Glomerular visceral epithelial cell (primary cell): ENCODE measurements at regions not wholly inside any gene's neighbourhood (a gene's known extent, or its start where the extent isn't known, plus 50 kb on each side); places are given as distances from the start of the nearest gene placed in this dataset.
"Not testable (repeated sequence)": the region's sequence is repeated elsewhere in the genome, so short reads cannot be mapped to it uniquely, and the experiment has no call there.

Experiments used
- DNase-seq: peaks from one replicate; pipeline ENCODE4 v3.0.0-alpha.2; 2016; ENCODE audit errors: extremely low spot score

DNA sequence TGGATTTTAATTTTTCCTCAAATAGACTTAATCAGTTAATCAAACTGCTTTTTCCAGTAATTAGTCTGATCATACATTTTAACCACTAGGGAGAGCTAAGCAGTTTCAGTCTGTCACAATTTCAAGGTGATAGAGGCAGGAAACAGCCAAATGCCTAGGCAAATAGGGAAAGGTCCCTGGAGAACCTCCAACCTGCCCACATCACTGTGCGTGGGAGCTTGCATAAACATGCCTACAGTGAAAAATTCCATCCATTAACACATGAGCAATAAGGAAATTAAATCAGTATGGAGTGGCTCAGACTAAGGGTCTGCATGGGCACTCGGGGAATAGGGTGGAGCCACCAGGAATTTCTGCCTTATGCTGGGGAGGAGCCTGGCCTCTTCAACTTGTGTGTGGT, 74.6 kb downstream of the AASDHPPT start:
- no peak for DNase-seq

DNA sequence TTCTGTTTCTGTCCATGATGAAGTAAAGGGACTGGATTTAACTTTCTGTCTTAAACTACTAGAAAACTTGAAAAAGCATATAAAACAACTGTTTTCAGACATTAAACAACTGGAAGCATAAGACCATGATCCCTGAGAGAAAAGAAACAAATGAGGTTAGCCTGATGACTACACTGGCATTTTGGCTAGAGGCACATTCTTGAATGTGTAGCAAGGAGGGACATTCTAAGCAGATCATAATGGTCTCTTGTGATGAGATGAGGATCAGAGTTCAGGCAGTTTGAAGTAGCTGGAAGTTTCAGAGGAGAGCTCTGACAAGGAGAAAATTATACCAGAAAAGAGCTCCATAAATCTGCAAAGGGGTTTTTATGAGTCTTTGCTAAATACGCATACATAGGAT, 75.4 kb downstream of the AASDHPPT start:
- DNase-seq: no peak

DNA sequence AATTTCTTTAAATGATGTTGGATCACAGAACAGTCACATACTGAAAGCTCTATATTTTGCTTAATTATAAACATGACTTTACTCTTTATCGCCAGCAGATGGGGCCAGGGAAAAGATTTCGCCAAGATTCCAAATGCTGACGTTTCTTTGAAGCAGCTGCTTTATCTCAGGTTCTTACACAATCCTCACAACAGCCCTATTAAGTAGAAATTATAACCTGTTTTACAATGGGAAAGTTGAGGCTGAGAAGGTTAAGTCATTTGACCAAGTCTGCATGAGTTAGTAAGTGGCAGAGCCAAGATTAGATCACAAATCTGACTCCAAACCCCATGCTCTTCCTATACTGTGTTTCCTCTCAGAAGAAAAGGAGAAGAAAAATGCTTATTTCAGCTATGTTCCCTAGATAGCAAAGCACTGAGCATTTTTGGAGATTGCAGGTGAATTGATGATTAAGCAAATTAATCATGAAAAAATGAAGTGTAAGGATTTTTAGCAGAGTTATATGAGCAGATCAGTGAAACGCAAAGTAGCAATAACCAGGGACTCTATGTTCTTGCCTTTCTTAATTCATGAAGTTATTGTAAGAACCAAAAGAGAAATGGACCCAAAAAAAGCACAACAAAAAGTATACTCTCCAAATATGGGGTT, 79.0 kb downstream of the AASDHPPT start:
- DNase-seq: peak; percentile 46

DNA sequence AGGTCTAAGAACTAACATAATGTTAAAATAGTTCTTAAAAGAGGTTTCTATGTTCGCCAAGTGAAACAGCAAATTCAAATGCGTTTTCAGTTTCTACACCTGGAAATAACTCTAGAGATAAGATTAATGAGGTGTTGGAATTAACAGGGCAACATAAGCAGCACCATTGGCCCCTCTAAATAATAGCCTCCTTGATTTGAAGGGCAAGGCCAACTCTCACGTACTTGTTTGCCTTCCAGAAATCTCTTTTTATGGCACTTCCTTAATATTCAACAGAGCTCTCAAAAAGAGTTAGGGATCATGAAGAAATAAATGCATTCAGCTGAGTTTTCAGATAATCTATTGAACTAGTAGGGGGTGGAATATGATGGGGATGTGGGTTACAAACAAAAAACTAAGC, 80.9 kb downstream of the AASDHPPT start:
- no peak for DNase-seq

DNA sequence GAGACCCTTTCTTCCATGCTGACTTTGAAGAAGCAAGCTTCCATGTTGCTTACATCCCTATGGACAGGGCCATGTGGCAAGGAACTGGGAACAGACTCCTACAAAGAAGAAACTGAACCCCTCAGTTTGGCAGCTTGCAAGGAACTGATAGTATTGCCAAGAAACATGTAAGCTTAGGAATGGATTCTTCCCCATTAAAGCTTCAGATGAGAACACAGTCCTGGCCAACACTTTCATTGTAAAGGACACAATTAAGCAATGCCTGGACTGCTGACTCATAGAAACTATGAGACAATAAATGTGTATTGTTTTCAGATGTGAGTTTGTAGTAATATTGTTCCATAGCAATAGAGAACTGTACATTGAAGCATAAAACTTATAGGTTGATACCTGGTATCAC, 82.4 kb downstream of the AASDHPPT start:
- no peak for DNase-seq

DNA sequence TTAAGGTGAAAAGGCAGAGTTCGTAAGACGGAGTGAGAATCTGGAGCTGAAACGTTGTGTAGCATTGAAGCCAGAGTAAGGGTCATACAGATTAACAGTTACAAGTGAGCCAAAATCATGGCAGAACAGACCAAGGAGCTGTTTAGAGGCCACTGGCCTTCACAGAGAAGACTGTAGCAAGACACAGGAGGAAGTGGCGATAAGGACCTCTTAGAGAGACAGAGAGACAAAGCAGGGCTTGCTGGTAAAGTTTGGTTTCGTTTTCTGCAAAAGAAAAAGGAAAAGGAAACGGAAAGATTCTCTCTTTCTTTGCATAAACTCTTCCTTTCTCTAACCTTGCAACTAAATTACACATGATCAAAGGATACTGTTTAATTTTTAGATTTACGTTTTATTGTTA, 83.0 kb downstream of the AASDHPPT start:
- DNase-seq: no peak

DNA sequence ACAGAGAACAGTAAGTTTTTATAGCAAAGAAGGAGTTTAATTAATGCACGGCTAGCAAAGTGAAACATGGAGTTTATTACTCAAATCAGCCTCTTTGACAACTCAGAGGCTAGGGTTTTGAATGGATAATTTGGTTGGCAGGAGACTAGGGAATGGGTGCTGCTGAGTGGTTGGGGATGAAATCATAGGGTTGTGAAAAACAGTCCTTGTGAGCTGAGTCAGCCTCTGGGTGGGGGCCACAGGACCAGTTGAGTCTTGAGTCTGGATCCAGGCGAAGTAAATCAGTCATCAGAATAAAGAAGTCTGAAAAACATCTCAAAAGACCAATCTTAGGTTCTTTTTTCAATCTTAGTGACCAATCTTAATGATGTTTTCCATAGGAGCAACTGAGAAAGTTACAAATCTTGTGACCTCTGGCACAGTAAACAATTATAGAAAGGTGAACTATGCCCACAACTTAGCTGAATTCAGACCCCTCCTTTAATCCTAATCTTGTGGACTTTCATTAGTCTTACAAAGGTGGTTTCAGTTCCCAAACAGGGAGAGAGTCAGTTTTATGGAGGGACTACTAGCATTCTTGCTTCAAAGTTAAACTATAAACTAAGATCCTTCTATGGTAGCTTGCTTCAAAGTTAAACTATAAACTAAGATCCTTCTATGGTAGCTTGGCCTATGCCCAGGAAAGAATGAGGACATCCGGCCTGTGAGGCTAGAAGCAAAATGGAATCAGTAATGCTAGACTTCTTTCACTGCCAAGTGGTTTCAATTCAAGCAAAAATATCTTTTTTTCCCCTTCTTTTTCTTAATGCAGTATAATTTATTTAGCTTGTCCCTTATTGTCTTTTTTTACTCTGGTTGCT, 84.5 kb downstream of the AASDHPPT start:
- DNase-seq: no peak

DNA sequence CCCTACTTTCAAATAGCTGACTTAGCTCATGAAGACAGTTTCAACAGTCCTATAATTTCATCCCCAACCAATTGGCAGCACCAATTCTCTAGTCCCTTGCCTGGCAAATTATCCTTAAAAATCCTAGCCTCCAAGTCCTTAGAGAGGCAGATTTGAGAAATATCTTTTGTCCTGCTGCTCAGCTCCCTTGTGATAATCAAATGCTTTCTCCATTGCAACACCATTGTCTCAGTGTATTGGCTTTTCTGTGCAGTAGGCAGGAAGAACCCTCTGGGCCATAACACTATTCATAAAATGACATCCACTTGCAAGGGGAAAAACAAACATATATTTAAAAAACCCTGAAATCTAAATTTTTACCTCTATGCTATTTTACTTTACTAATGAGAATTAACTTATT, 89.6 kb downstream of the AASDHPPT start:
- no peak for DNase-seq

DNA sequence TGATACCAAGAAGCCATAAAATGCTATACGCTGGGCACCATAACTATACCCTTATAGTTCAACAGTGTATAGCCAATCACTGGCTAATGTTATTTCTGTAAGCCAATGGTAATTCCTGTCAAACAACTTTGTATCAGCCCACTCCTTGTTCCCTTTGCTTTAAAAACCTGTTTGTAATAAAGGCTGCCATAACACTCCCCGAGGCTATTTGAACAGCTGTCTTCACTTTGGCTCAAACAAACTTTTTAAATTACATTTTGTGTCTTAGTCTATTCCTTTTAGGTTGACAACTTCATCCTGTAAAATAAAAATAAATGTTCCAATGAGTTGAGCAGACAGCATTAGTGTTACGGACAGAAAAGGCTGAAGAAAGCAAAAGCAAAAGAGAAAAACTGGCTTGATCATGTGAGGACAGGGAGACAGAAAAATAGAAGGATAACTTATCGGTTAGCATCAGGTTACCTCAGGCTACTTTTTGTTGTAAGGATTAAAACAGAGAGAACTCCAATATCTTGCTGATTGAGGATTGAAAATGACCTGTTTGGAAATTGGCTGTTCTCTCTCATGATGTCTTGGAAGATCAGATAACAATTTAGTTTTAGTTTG, 95.0 kb downstream of the AASDHPPT start:
- DNase-seq: no peak

DNA sequence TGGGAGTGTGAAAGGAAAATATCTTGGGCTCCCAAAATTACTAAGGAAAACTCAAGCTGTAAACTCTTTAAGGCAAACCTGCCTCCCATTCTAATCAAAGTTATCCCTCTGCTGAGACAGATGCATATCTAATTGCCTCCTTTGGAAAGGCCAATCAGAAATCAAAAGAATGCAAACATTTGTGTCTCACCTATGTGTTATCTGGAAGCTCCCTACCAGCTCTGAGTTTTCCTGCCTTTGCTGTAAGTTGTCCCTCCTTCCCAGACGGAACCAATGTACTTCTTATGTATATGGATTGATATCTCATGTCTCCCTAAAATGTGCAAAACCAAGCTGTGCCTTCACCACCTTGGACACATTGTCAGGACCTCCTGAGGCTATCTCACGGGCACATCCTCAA, 95.8 kb downstream of the AASDHPPT start:
- no peak for DNase-seq

DNA sequence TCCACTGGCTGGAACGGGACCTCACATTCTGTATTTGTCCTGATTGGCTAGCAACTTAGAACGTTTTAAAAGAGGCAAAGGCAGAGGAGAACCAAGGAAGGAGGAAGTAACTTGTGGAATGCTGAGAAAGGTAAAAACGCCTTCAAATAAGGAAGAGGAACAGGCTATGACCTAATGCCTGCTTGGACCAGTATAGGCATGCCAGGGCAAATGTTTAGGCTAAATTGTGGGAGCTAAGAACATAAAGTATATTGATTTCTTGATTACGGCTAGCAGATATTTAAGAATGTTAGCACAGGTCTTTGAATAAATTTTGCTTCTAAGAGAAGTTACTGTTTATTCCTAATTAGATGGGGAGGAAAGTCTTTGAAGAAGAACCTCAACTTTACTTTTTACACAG, 96.5 kb downstream of the AASDHPPT start:
- DNase-seq: not testable (repeated sequence)

DNA sequence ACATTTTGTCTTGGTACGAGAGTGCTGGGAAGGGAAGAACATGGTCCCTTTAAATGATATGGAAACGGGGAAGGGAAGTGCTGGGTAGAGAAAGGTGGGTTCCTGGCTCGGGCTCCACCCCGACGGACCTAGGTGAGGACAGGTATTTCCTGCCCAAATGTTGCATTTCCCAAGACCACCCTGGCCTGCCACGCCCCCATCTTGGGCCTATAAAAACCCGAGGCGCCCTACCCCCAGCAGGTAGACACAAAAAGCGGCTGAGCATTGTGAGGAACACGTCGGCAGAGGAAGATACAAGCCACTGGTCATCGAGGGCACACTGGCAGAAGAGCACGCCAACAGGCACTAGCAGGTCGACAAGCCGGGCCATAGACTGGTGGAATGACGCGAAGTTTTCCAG, 99.4 kb downstream of the AASDHPPT start:
- no peak for DNase-seq

DNA sequence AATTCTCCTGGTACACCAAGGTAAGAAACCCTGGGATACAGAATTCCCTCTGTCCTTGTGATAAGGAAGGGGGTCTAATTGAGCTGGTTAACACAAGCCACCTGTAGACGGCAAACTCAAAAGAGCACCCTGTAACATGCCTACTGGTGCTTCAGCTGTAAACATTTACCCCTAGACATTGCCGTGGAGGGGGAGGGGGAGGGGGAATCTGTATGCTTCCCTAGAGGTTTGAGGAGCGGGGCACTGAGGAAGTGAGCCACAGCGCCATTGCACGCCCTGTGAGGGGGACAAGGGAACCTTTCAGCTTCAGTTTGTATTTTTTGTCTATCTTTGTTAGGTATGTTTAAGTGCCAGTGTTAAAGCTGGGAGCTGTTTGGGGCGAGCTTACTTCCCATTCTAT, 99.8 kb downstream of the AASDHPPT start:
- DNase-seq: no peak

DNA sequence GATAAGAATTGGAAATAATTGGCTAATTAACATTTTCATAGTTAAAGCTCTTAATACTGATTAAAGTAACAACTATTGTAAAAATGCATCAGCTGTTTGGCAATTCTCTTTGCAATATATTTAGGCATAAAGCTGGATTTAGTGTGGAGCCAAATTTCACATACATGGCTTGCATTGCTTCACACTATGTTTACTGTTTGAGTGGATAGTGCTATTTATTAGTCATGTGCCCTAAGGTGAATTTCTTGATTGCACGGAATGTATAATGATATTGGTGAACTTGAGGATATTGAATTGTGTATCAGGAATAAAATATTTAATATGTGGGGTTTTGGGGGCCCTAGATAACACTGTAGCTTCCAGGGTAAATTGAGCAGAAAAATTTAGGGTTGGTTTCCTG, 100.9 kb downstream of the AASDHPPT start:
- no peak for DNase-seq

DNA sequence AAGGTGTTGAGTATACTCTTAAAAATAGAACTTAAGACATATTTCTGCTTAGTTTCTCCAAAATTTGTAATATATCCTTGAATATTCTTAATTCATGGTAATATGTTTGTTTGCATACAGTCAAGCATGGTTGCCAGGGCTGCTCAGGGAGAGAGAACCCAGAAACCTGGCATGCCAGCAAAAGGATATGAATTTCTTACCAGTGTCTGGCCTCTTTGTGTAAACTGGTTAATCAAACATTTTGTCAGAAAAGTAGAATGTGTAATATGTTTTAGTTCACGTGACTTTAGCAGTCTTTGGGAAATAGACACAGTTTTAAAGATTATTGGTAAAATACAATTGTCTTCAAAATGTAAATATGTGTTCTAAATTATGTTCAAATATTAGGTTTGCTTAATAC, 101.6 kb downstream of the AASDHPPT start:
- no peak for DNase-seq

DNA sequence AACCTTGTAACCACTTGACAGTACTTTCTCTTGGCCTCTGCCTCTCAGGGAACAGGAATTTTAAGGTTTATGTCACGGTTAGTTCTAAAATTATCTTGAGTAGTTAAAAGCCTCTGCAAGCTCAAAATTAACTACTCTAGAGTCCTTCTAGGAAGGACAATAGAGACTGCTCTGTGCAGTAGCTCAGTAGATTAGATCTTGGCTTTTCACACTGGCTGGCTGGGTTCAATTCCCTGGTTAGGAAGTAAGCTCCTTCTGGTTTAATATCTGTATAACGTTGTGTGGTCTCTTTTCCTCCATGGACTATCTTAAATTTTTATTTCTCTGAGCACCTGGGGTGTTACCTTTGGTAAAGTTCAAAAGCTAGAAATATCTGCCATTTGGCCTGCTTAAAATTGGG, 109.2 kb downstream of the AASDHPPT start:
- DNase-seq: no peak

DNA sequence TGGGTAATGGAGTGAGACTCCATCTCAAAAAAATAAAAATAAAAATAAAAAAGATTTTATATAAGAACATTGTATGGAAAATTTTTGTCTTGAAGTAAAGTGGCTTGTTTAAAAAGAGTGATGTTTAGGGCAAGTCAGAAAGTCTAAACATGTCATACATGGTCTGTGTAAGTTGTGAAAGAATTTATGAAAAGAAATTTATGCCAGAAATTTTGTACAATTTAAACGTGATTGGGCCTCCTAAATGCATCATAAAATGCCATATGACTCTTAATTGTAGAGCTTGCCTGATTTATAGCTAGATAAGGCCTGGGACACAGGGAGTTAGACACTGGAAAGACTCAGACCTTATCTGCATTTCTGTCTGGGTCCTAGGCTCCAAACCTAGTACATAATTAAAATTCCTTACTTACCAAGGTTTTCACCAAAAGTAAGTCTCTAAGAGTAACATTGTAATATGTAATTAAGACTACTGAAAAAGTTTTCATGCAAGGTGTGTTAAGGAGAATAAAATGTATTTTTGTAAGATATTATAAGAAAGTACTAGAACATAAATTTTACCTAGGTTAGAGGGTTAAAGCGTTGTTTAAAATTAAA, 110.5 kb downstream of the AASDHPPT start:
- DNase-seq: no peak

DNA sequence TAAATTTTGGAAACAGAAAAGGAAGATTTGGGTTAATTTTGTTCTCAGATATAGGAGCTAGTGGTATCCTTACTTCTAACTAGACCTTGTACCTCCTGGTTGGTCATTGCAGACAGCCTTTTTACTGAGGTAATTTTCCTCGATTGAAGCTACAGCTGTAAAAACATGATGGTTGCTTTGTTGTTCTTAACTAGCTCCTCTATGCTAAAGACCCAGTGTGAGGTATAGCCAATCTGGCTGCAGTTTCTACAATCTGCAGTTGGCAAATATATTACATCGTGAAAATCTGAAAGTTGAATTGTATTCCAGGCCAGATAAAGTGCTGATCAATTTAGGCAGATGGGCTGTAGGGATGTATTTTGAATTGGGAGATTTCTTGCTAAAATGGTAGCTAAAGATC, 116.5 kb downstream of the AASDHPPT start:
- DNase-seq: no peak

DNA sequence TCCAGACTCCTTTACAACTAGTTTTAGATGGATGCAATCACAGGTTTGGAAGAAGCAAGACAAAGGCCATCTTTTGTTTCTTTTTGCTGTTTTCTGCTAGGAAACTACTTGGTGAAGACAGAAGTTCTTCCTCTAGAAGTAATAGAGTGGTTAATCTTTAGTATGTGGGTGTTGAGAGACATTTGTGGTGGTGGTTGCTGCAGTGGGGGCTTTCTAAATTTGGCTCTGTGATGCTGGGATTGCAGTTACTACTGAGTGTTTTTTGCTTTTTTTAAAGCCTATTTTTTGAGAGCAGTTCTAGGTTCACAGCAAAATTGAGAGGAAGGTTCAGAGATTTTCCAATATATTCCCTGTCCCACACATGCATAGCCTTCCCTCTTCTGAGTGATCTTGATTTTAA, 120.0 kb downstream of the AASDHPPT start:
- no peak for DNase-seq

DNA sequence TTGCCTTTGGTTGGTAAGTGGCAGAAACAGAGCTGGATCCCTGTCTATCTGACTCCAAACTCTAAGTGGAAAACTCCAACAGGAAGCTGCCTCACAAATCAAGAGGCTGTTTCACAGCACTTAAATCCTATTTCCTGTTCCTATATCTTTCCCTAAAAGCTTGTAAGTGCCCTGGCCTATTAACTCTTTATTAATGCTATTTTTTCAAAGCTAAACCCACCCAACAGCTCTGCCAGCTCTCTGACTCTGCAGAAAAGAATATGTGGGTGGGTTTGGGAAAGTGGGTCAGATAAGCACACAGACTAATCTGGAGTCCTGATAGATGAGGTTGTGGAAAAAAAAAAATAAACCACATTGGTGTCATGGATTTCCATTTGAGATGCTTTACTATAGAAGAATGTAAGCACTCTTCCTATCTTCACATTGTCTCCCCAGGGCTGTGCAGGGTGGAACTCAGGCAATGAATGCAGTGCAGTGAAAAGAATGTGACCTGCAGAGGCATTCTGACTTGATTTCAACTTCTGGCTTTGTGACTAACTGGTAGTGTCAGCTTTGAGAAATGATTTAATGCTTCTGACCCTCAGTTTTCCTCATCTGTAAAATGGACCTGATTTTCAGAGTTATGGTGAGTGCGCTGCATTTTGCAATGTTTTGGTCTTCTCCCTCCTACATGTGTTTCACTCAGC, 125.6 kb downstream of the AASDHPPT start:
- DNase-seq: no peak

DNA sequence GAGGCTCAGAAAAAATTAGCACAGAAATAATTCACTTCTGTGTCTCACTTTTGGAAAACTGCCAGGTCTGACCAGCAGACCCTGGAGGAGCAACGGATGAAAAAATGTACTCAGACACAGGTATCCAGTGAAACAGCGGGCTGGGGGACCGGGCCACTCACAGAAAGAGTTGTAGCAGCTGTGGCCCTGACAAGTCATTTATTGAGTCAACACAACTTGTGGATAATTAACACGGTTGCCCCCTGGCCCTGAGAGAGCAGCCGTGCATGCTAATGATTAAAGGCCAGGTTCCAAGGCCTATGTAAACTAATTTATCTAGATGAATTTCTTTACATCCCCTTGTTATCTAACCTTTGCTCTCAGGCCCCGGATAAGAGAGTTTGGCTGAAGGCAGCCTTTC, 131.3 kb downstream of the AASDHPPT start:
- no peak for DNase-seq

DNA sequence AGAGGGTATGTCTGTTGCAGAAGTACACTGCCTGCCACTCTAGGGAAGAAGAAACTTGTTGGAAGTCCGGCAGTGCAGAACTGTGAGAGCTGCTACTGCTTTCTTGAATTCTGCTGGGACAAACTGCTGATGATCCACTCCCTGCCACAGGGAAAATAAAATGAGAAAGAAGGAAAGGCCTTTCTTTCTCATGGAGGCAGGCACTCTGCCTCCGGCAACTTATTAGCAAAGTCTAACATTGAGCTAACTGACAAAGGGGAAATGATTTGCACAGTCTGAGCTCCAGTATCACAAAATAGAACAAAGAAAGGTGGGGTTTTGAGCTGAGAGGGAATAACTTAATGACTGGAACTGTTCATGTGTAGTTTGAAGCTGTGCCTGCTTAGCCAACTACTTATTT, 134.6 kb downstream of the AASDHPPT start:
- no peak for DNase-seq
